Keratinocyte (primary cell): ENCODE measurements at regions not wholly inside any gene's neighbourhood (a gene's known extent, or its start where the extent isn't known, plus 50 kb on each side); places are given as distances from the start of the nearest gene placed in this dataset.

ENCODE experiments used
- DNase-seq: peaks from one replicate; pipeline ENCODE4 v3.0.0-alpha.2; 2011; ENCODE audit warnings: low read depth, missing footprints, low spot score
- FAIRE-seq: peaks from 2 replicates; lab custom pipeline; 2011; peaks lifted over from hg19 to GRCh38; lab: Jason Lieb, UNC
- H2AFZ ChIP-seq: 2 replicates; pipeline ENCODE4 v1.6.0; 2012; ENCODE audit warnings: low read length, control low read depth, inconsistent platforms; ENCODE audit not compliant: control insufficient read depth
- H3K27ac ChIP-seq: 2 replicates; pipeline ENCODE4 v1.5.1; 2011; ENCODE audit warnings: low read length; ENCODE audit not compliant: control insufficient read depth, insufficient read depth
- H3K27me3 ChIP-seq: 3 replicates; pipeline ENCODE4 v1.6.0; 2011; ENCODE audit warnings: low read length; ENCODE audit not compliant: control insufficient read depth, insufficient read depth; ENCODE audit errors: extremely low read depth
- H3K36me3 ChIP-seq, 2 experiments: 2 replicates in 1 of 2; 3 replicates in 1 of 2; pipeline ENCODE4 v1.5.1; 2011; ENCODE audit warnings: low read length in 2 of 2, mild to moderate bottlenecking in 1 of 2; ENCODE audit not compliant: control insufficient read depth in 2 of 2, insufficient read depth in 2 of 2; ENCODE audit errors: extremely low read depth in 1 of 2
- H3K4me1 ChIP-seq: 3 replicates; pipeline ENCODE4 v1.5.1; 2011; ENCODE audit warnings: low read length; ENCODE audit not compliant: control insufficient read depth, insufficient read depth; ENCODE audit errors: extremely low read depth
- H3K4me2 ChIP-seq: 3 replicates; pipeline ENCODE4 v1.6.0; 2011; ENCODE audit warnings: low read depth, low read length; ENCODE audit not compliant: control insufficient read depth, insufficient read depth; ENCODE audit errors: extremely low read depth
- H3K4me3 ChIP-seq, 3 experiments: fragments of 200-600 bp in 1 of 3; sonication (generic) in 1 of 3; 2 replicates in 2 of 3; 3 replicates in 1 of 3; pipeline ENCODE4 v1.5.1; 2011 to 2016; ENCODE audit warnings: low read length in 3 of 3, mild to moderate bottlenecking in 3 of 3, control low read depth in 2 of 3, inconsistent platforms in 1 of 3, low read depth in 1 of 3, mixed read lengths in 1 of 3, mixed run types in 1 of 3, moderate library complexity in 1 of 3; ENCODE audit not compliant: control insufficient read depth in 2 of 3, insufficient read depth in 2 of 3; ENCODE audit errors: extremely low read depth in 1 of 3
- H3K79me2 ChIP-seq: 2 replicates; pipeline ENCODE4 v1.6.0; 2012; ENCODE audit warnings: low read length; ENCODE audit not compliant: control insufficient read depth, insufficient read depth
- H3K9ac ChIP-seq: 3 replicates; pipeline ENCODE4 v1.6.0; 2011; ENCODE audit warnings: low read length; ENCODE audit not compliant: control insufficient read depth, insufficient read depth; ENCODE audit errors: extremely low read depth
- H3K9me1 ChIP-seq: 3 replicates; pipeline ENCODE4 v1.6.0; 2011; ENCODE audit warnings: low read length; ENCODE audit not compliant: control insufficient read depth, insufficient read depth; ENCODE audit errors: extremely low read depth
- H3K9me3 ChIP-seq: 2 replicates; pipeline ENCODE4 v1.5.1; 2012; ENCODE audit warnings: low read depth, low read length; ENCODE audit not compliant: control insufficient read depth
- H4K20me1 ChIP-seq: 3 replicates; pipeline ENCODE4 v1.6.0; 2011; ENCODE audit warnings: low read length; ENCODE audit not compliant: control insufficient read depth, insufficient read depth; ENCODE audit errors: extremely low read depth
- CTCF ChIP-seq, 3 experiments: IDR thresholded peaks in 1 of 3; conservative IDR thresholded peaks in 1 of 3; optimal IDR thresholded peaks in 1 of 3; 2 replicates in 2 of 3; 3 replicates in 1 of 3; pipeline versions ENCODE3 to v1.5.1; 2011; ENCODE audit warnings: low read length in 3 of 3, mild to moderate bottlenecking in 3 of 3, moderate library complexity in 2 of 3, control low read depth in 1 of 3, inconsistent platforms in 1 of 3; ENCODE audit not compliant: insufficient read depth in 2 of 3; ENCODE audit errors: extremely low read depth in 1 of 3
- EZH2 ChIP-seq: IDR thresholded peaks from one replicate; pipeline ENCODE4 v1.6.1; 2012; ENCODE audit warnings: inconsistent platforms, mild to moderate bottlenecking, low read length, moderate library complexity
- dilution Hi-C: fragments of 300-500 bp; cut with MboI; formaldehyde crosslinking; loops from one replicate; pipeline ENCODE4 v1.7.0; 2020; ENCODE audit warnings: low sequenced_read_pairs; ENCODE audit not compliant: extremely low pct_ligation_motif_present

- DNase-seq: no peak
- no peaks in the 10 kb centered on the region for H3K27me3 ChIP-seq
- no peak overlapping the region for H3K4me3 ChIP-seq
- no peaks in the 10 kb centered on the region for H3K36me3 ChIP-seq
- H3K27ac ChIP-seq: no peak overlapping the region
- H3K79me2 ChIP-seq: no peaks in the 10 kb centered on the region
- H3K4me2 ChIP-seq: no peak overlapping the region
- H3K9me1 ChIP-seq: no peaks in the 10 kb centered on the region
- H3K9me3 ChIP-seq: peaks cover 3% of the 10 kb centered on the region
- H2AFZ ChIP-seq: no peak overlapping the region
- no peak for FAIRE-seq
- no peak overlapping the region for H3K9ac ChIP-seq
- H3K4me1 ChIP-seq: no peaks in the 10 kb centered on the region
- dilution Hi-C loops: no loop called here
- TF ChIP-seq EZH2 (no peak), CTCF (optimal IDR thresholded peaks at IDR 0.05 in 1 of 3, IDR thresholded peaks at IDR 0.05 in 1 of 3, conservative IDR thresholded peaks at IDR 0.05 in 1 of 3; ENCODE audit: extremely low read depth in 1 of 3, insufficient read depth in 2 of 3, low read length in 3 of 3) (no peak)
- H4K20me1 ChIP-seq: no peaks in the 10 kb centered on the region
These were observed 86.1 kb upstream of the PPP2R2D start for GRCh38 chr10:131814567-131815265.

GRCh38 chr10:131815266-131816156 lies 85.3 kb upstream of the PPP2R2D start:
- Histone ChIP-seq H3K79me2 (no peaks in the 10 kb centered on the region), H3K4me2 (no peak overlapping the region), H3K36me3 (no peaks in the 10 kb centered on the region), H3K4me3 (no peak overlapping the region), H3K27ac (no peak overlapping the region), H3K27me3 (no peaks in the 10 kb centered on the region), H3K9me1 (no peaks in the 10 kb centered on the region), H2AFZ (no peak overlapping the region), H4K20me1 (no peaks in the 10 kb centered on the region), H3K4me1 (no peaks in the 10 kb centered on the region), H3K9ac (no peak overlapping the region), H3K9me3 (peaks cover 3% of the 10 kb centered on the region)
- FAIRE-seq (no peak), DNase-seq (no peak)
- dilution Hi-C loops: no loop called here
- TF ChIP-seq CTCF (optimal IDR thresholded peaks at IDR 0.05 in 1 of 3, IDR thresholded peaks at IDR 0.05 in 1 of 3, conservative IDR thresholded peaks at IDR 0.05 in 1 of 3; ENCODE audit: extremely low read depth in 1 of 3, insufficient read depth in 2 of 3, low read length in 3 of 3) (no peak), EZH2 (no peak)
